Kidney (tissue), 13 donors: ENCODE measurements at regions not wholly inside any gene's neighbourhood (a gene's known extent, or its start where the extent isn't known, plus 50 kb on each side); places are given as distances from the start of the nearest gene placed in this dataset.

Source experiments
- DNase-seq, 5 donors: peaks; one replicate each; pipeline ENCODE4 v3.0.0-alpha.2; 2013 to 2020
- FAIRE-seq: peaks from 2 replicates; lab custom pipeline; 2012; peaks lifted over from hg19 to GRCh38; lab: Jason Lieb, UNC
- H3K27ac ChIP-seq, 2 donors: one replicate each; pipeline ENCODE4 v1.7.0; 2013; ENCODE audit warnings: low read depth in 2 of 2, low read length in 2 of 2, inconsistent platforms in 1 of 2
- H3K27me3 ChIP-seq: one replicate; pipeline ENCODE4 v1.7.1; 2013; ENCODE audit warnings: low read length, inconsistent platforms; ENCODE audit not compliant: control insufficient read depth, insufficient read depth
- H3K36me3 ChIP-seq, 3 donors: one replicate each; pipeline versions ENCODE4 v1.7.0 to v1.7.1; 2013; ENCODE audit warnings: low read length in 3 of 3, control low read depth in 1 of 3, inconsistent platforms in 1 of 3; ENCODE audit not compliant: insufficient read depth in 3 of 3, control insufficient read depth in 2 of 3
- H3K4me1 ChIP-seq, 3 donors: one replicate each; pipeline versions ENCODE4 v1.7.0 to v1.7.1; 2013; ENCODE audit warnings: low read length in 3 of 3, inconsistent platforms in 1 of 3, low read depth in 1 of 3; ENCODE audit not compliant: control insufficient read depth in 2 of 3, insufficient read depth in 2 of 3
- H3K4me3 ChIP-seq, 3 donors: one replicate each; pipeline versions ENCODE4 v1.7.0 to v1.8.1; 2013; ENCODE audit warnings: low read length in 3 of 3, control low read depth in 1 of 3, inconsistent platforms in 1 of 3
- H3K9ac ChIP-seq, 3 donors: one replicate each; pipeline versions ENCODE4 v1.7.0 to v1.7.1; 2013; ENCODE audit warnings: low read length in 3 of 3, control low read depth in 1 of 3, inconsistent platforms in 1 of 3
- H3K9me3 ChIP-seq, 3 donors: one replicate each; pipeline versions ENCODE4 v1.7.0 to v1.7.1; 2013; ENCODE audit warnings: low read length in 3 of 3, control low read depth in 1 of 3, inconsistent platforms in 1 of 3; ENCODE audit not compliant: control insufficient read depth in 2 of 3, insufficient read depth in 1 of 3
- intact Hi-C: fragments of 100-400 bp; cut with DNase I; formaldehyde crosslinking; loops from one replicate; pipeline ENCODE4 v1.11.1; 2022
- TF ChIP-seq, protein P1 (sequence below): IDR thresholded peaks from 3 replicates; pipeline ENCODE4 v1.5.1; 2012; ENCODE audit warnings: mild to moderate bottlenecking, moderate library complexity, borderline replicate concordance; ENCODE audit not compliant: insufficient read depth; ENCODE audit errors: extremely low read depth
- donor health status: control.
- donor health status: control.
- donor health status: control.
- donor health status: control.
- donor health status: control.
- donor health status: DM: yes; HTN: yes; CAD: no.
- donor health status: Normal renal cell carcinoma (clear cell type).

DNA sequence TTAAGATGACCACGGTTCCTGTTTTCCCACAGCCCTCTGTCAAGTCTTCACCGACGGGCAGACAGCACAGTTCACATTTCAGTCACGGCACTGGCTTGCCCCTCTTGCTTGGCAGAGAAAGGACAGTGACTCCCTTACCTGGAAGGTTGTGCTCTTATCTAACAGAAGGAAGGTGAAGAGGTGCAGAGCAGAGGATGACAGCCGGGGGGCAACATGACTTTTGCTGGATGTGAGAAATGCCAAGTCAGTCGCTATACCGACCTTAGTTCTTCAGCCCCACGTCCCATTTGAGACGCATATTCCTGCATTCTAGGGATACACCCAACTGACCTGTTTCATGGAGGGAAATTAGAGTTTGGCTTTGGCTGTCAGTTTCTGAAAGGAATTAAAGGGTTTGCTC, 492.3 kb downstream of the NPIPA7 start:
- Histone ChIP-seq H3K9ac (no peak overlapping the region), H3K9me3 (no peaks in the 10 kb centered on the region), H3K27ac (no peak overlapping the region), H3K27me3 (peaks cover 2% of the 10 kb centered on the region), H3K4me3 (no peak overlapping the region), H3K4me1 (no peaks in the 10 kb centered on the region), H3K36me3 (no peaks in the 10 kb centered on the region)
- FAIRE-seq (no peak), DNase-seq (no peak)
- TF ChIP-seq, protein P1, sequence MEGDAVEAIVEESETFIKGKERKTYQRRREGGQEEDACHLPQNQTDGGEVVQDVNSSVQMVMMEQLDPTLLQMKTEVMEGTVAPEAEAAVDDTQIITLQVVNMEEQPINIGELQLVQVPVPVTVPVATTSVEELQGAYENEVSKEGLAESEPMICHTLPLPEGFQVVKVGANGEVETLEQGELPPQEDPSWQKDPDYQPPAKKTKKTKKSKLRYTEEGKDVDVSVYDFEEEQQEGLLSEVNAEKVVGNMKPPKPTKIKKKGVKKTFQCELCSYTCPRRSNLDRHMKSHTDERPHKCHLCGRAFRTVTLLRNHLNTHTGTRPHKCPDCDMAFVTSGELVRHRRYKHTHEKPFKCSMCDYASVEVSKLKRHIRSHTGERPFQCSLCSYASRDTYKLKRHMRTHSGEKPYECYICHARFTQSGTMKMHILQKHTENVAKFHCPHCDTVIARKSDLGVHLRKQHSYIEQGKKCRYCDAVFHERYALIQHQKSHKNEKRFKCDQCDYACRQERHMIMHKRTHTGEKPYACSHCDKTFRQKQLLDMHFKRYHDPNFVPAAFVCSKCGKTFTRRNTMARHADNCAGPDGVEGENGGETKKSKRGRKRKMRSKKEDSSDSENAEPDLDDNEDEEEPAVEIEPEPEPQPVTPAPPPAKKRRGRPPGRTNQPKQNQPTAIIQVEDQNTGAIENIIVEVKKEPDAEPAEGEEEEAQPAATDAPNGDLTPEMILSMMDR = no peak
- intact Hi-C loops = no loop called here

DNA sequence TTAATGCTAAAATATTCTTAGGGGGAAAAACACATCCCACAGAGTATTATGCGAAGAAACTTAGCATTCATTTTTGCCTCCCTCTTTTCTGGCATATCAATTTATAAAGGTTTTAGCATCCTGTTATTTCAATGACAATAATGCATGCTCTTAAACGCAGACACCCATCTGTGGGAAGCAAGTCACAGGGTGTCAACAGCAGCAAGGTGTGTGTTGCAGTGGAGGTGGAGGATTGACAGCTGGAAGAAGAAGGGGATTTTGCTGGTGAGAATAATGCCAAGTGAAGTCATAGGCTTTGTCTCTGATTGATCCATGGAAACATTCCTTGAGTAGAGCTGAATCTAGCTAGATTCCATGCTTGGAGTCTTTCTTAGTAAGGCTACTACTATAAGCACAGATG, 498.1 kb downstream of the NPIPA7 start:
- Histone ChIP-seq H3K9ac (no peak overlapping the region), H3K4me1 (no peaks in the 10 kb centered on the region), H3K27me3 (no peaks in the 10 kb centered on the region), H3K4me3 (no peak overlapping the region), H3K27ac (no peak overlapping the region), H3K36me3 (no peaks in the 10 kb centered on the region), H3K9me3 (no peaks in the 10 kb centered on the region)
- intact Hi-C loops = no loop called here
- FAIRE-seq (no peak), DNase-seq (no peak)
- TF ChIP-seq, protein P1 = no peak

DNA sequence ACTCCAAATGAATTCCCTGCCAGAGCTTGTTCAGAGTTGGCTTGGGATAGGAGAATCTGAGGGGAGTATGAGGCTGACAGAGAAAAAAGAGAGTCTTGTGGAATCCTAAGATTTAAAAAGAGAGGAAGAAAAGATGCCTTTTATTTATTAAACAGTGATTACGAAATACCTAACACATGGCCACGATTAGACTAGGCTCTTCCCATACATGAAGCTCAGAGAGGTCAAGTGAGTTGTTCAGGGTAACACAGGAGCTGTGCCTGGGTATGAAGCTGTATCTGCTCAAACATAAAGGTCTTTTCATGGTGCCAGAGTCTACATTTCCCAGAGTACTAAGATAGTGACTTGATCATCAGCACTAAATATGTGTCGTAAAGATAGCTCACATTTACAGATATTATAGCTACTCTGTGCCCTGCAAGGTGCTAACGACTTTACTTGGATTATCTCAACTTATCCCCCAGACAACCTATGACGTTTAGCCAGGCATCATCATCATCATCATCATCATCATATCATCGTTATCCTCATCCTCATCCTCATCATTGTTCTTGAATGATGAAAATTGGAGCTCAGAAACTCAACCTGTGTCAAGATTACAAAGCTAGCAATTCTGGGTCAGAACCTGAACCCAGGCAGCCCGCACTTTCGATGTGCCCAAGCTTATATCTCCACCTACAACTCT, 500.8 kb downstream of the NPIPA7 start:
- intact Hi-C loops = no loop called here
- H3K9me3 ChIP-seq = no peaks in the 10 kb centered on the region
- TF ChIP-seq, protein P1 = no peak
- no peak overlapping the region for H3K9ac ChIP-seq
- no peaks in the 10 kb centered on the region for H3K4me1 ChIP-seq
- FAIRE-seq = no peak
- no peak for DNase-seq
- H3K4me3 ChIP-seq = no peak overlapping the region
- H3K27ac ChIP-seq = no peak overlapping the region
- no peaks in the 10 kb centered on the region for H3K36me3 ChIP-seq
- no peaks in the 10 kb centered on the region for H3K27me3 ChIP-seq

DNA sequence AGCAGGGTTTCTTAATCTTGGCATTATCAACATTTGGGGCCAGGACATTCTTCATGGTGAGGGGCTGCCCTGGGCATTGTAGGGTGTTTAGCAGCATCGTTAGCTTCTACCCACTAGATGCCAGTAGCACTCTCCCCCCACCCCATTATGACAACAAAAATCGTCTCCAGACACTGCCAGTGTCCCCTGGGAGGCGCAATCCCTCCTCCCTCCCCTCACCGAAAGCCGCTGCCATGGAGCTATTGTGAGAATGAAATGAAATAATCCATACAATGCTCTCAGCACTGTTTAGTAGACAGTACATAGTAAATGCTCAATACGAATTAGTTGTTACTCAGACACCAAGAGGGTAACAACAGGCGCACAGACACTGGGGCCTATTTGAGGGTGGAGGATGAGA, 502.9 kb downstream of the NPIPA7 start:
- no peaks in the 10 kb centered on the region for H3K36me3 ChIP-seq
- TF ChIP-seq, protein P1 = no peak
- intact Hi-C loops = no loop called here
- no peaks in the 10 kb centered on the region for H3K27me3 ChIP-seq
- H3K9ac ChIP-seq = no peak overlapping the region
- DNase-seq (no peak), FAIRE-seq (no peak)
- H3K4me1 ChIP-seq = no peaks in the 10 kb centered on the region
- H3K4me3 ChIP-seq = no peak overlapping the region
- H3K27ac ChIP-seq = no peak overlapping the region
- H3K9me3 ChIP-seq = no peaks in the 10 kb centered on the region
